HG03135 (cell line): ENCODE measurements at regions not wholly inside any gene's neighbourhood (a gene's known extent, or its start where the extent isn't known, plus 50 kb on each side); places are given as distances from the start of the nearest gene placed in this dataset.

Experiments
- ATAC-seq: cut with Tn5 transposase; IDR thresholded peaks from one replicate; pipeline ENCODE4 v1.9.1; 2021; ENCODE audit warnings: mild to moderate bottlenecking, moderate library complexity; ENCODE audit not compliant: unreplicated experiment

DNA sequence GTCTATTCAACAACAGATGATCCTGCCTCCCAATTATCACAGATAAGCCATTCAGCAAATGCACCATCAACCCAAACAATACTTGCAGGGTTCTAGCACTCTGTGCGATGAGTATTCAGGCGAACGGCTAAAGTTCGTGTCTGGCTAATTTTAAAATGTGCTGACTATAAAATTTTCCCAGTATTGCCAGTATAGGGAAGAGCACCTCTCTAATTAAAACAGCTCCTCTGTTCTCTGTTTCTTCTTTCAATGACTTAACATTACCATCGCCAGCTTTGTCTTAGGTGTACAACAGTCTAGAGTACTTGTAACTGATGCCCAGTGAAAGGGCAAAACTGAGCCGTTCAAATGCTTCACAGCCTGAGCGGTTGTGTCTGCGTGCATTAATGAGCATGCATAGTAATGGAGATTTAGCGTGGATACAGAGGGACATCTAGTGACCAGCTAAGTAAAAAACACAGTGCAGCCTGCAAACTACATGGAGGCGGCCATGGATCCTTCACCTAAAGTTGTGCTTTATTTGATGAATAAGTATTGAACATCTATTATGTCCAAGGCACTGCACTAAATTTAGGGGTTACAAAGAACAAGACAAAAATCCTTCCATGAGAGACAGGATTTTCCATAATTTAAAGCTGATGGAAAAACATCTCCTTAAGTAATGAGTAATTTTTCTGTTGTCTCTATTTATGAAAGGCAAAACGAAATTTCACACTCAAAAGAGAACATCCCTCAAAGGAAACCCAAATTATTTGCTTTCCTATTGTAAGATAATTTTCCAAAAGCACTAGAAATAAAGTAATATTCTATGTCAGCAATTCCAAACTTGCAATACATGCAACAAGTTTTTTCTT is 120.0 kb downstream of the SETD4 start:
- ATAC-seq = no peak

GRCh38 chr21:35938446-35938845 is 121.9 kb downstream of the SETD4 start:
- ATAC-seq = no peak

GRCh38 chr21:35933466-35933865 is 126.9 kb downstream of the SETD4 start:
- no peak for ATAC-seq

DNA sequence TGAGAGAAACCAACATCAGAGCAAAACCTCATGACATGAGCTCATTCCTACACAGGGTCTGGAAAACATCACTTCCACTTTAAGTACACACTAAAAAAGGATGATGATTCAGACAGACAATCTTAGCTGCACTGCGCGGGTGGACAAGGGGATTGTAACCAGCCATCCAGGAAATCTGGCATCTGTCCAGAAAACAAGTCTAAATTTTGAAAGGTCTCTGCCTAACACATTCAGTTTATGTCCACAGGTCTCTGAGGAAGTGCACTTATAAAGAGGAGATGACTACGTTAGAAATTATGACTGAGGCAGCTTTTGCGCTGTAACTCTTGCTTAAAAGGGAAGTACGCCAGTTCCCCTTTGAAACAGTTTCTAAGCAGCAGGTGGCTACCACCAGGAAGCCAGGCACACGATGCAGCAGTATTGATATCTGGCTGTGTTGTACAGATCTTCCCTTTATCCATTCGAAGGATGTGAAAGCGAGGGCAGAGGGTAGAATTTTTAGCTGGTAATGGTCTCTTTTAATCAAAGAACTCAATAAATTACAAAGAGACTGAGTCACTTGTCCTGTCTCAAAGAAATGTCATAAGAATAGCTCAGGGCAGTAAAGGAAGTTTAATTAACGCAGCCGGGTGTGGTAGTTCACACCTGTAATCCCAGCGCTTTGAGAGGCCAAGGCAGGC is 128.0 kb downstream of the SETD4 start:
- ATAC-seq = peak; percentile 75

GRCh38 chr21:35929901-35930300 is 130.4 kb downstream of the SETD4 start:
- no peak for ATAC-seq

- no peak for ATAC-seq
Measured at GRCh38 chr21:35927262-35927661, 133.1 kb downstream of the SETD4 start.

- ATAC-seq = no peak
Measured at GRCh38 chr21:35926003-35926740, 134.2 kb downstream of the SETD4 start.

DNA sequence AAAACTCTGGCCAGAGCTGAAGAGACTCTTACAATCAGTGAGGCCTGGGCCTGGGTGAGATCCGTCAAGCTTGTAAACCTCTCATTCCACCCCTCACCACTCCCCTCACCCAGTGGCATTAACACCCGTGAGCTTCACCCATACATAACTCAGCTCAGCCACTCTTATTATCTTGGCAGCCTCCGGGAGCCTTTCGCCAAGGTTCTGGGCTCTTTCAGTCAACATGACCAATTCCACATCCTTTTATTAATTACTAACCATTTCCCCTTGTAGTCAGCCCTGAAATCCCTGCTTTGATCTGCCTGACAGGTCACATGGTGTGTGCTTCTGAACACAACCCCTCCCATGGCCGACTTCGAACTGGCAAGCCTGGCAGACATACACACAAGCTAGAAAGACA is 134.8 kb downstream of the SETD4 start:
- ATAC-seq = no peak

GRCh38 chr21:35924714-35925301 is 135.5 kb downstream of the SETD4 start:
- ATAC-seq = no peak

DNA sequence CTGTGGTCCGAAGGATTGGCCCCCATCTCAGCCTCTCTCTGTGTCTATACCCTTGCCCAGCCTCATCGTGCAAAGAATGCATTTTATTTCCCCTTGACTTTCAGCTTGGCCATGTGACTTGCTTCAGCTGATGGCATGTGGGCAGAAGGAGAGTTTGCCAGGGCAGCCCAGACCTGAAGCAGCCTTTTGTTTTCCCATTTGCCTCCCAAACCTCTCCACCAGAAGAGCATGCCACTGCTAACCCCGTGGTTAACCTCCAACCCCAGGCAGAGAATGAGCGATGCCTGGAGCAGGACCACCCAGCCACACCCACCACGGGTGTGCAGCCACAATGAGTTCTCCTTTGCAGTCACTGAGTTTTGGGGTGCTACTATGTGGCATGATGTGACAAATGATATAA is 136.4 kb downstream of the SETD4 start:
- ATAC-seq = no peak

DNA sequence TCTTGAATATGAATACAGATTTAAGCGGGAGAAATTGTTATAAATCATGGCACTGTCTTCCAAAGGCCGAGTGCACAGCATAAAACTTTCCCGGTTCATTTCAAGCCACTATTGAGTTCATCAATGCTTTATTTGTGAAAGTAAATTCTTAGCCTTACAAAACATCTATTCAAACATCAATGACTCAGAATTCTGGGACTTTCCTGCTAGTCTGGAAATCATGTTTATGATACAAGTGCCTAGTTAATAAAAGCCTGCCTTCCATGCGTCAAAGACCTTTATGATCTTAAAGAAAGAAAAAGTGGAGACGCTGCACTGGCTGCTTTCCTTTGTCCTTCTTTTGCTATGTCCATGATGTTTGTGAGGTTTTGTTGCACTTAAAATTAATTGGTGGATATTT is 137.7 kb downstream of the SETD4 start:
- ATAC-seq = no peak

- no peak for ATAC-seq
Measured at GRCh38 chr21:35921471-35921870, 138.9 kb downstream of the SETD4 start.

DNA sequence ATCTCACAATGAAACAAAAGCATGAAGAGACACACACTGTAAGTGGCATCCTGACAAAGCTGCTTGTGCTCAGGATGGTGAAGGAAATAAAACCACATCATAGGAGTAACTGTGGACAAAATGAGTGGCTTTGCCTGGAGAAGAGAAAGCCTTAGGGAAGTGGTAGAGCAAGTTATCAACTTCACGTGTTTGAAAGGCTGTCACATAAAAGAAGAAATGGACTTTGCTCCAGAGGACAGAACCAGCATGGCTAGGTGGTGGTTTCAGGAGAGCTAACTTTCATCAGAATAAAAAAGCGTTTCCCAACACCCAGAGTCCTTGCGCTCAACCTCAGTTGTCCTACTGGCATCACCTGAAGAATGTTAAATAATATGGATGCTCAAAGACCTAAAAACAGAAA is 139.9 kb downstream of the SETD4 start:
- no peak for ATAC-seq

- no peak for ATAC-seq
Measured at GRCh38 chr21:35915030-35915429, 145.3 kb downstream of the SETD4 start.

- ATAC-seq = no peak
Measured at GRCh38 chr21:35911412-35912191, 148.7 kb downstream of the SETD4 start.

- no peak for ATAC-seq
Measured at GRCh38 chr21:35909456-35910223, 150.7 kb downstream of the SETD4 start.

DNA sequence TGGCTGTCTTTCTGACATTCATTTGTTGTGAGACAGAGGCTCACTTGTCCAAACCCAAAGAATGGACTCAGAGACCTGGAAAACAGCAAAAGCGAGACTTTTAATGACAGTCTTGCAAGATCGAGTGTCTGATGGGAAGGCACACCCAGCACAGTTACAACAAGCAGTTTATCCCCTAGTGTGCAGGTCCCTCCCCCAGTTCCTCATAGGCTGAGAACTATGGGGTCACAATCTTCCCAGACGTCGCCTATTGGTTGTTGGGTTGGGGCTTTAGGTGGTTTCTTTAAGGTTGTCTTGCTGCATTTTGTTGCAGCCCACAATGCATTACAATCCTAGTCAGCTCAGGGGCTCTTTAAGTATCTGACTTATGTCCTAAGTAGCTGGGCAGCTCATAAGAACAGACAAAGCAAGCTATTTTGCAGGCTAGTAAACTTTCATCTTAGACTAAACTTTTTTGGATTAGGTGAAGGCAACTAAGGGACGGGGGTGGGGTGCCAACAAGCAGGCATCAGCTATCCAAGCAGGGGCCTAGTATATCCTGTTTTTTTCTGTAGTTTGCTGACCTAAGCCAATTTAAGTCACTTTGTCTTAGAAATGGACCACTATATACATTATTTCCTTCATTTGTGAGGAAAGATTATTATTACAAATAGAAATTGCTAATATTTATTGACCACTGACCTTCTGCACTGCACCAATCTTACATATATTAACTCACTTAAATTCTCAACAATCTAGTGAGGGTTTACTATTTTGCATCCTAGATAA is 151.8 kb downstream of the SETD4 start:
- no peak for ATAC-seq

GRCh38 chr21:35906586-35906985 is 153.7 kb downstream of the SETD4 start:
- no peak for ATAC-seq

DNA sequence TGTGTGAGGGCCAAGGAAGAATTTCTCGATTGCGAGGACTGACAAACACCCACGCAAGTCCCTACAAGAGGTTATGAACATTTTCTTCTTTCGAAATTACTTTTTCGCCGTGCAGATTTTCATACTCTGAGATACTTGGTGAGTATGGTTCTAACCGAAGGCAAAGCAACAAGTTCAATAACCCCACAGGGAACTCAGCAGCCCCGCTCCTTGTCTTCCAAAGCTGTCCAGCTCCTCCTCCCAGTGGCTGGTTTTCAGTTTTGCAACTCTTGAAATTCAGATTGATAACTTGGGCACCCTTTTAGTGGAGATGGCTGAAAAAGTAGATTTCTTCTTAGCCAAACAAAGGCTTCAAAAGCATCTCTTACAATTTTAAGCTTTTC is 154.4 kb downstream of the SETD4 start:
- no peak for ATAC-seq
